Esophagus muscularis mucosa (tissue), 4 donors: ENCODE measurements at regions not wholly inside any gene's neighbourhood (a gene's known extent, or its start where the extent isn't known, plus 50 kb on each side); places are given as distances from the start of the nearest gene placed in this dataset.
"Not testable (repeated sequence)": the region's sequence is repeated elsewhere in the genome, so short reads cannot be mapped to it uniquely, and the experiment has no call there.

Source experiments
- DNase-seq: peaks from one replicate; pipeline ENCODE4 v3.0.0-alpha.2; 2017; ENCODE audit errors: extremely low spot score
- H3K27ac ChIP-seq, 4 donors: fragments of 200-600 bp; sonication (generic); replicated peaks in 1 of 4; 1 replicate in 3 of 4; 2 replicates in 1 of 4; pipeline ENCODE4 v1.5.1; 2016 to 2019; ENCODE audit warnings: mild to moderate bottlenecking in 1 of 4
- H3K27me3 ChIP-seq, 4 donors: fragments of 200-600 bp; sonication (generic); one replicate each; pipeline versions ENCODE4 v1.5.1 to v1.6.0; 2016 to 2019
- H3K36me3 ChIP-seq, 4 donors: fragments of 200-600 bp; sonication (generic); one replicate each; pipeline ENCODE4 v1.5.1; 2016 to 2019
- H3K4me1 ChIP-seq, 4 donors: fragments of 200-600 bp; sonication (generic); one replicate each; pipeline ENCODE4 v1.5.1; 2016 to 2019
- H3K4me3 ChIP-seq, 4 donors: fragments of 200-600 bp; sonication (generic); 1 replicate in 2 of 4; 2 replicates in 2 of 4; pipeline ENCODE4 v1.5.1; 2016 to 2019; ENCODE audit warnings: mild to moderate bottlenecking in 4 of 4, moderate library complexity in 1 of 4
- H3K9me3 ChIP-seq, 4 donors: fragments of 200-600 bp; sonication (generic); 1 replicate in 3 of 4; 2 replicates in 1 of 4; pipeline ENCODE4 v1.5.1; 2016 to 2019
- EP300 ChIP-seq: sonication (generic); formaldehyde crosslinking; IDR thresholded peaks from one replicate; pipeline ENCODE4 v1.6.1; 2017; ENCODE audit warnings: antibody characterized with exemption
- POLR2A ChIP-seq: fragments of 450-650 bp; IDR thresholded peaks from one replicate; pipeline ENCODE4 v1.6.1; 2017; ENCODE audit warnings: antibody characterized with exemption, moderate library complexity, mild to moderate bottlenecking, low read depth
- POLR2AphosphoS5 ChIP-seq, 2 donors: sonication (generic); formaldehyde crosslinking; IDR thresholded peaks; one replicate each; pipeline ENCODE4 v1.6.1; 2017; ENCODE audit warnings: antibody characterized with exemption in 2 of 2
- WGBS: methylation state at CpG from one replicate; pipeline ENCODE4 v1.1.5; 2018; 5-methylcytosine and 5-hydroxymethylcytosine counted together
- intact Hi-C: fragments of 100-400 bp; cut with DNase I; formaldehyde crosslinking; loops from one replicate; pipeline ENCODE4 v1.15.1; 2023
- TF ChIP-seq, protein P1 (sequence below), 3 experiments: fragments of 200-600 bp in 2 of 3; fragments of 450-650 bp in 1 of 3; sonication (generic) in 2 of 3; IDR thresholded peaks; one replicate each; pipeline ENCODE4 v1.5.1; 2017 to 2019; ENCODE audit warnings: antibody characterized with exemption in 3 of 3, mild to moderate bottlenecking in 2 of 3, moderate library complexity in 1 of 3

DNA sequence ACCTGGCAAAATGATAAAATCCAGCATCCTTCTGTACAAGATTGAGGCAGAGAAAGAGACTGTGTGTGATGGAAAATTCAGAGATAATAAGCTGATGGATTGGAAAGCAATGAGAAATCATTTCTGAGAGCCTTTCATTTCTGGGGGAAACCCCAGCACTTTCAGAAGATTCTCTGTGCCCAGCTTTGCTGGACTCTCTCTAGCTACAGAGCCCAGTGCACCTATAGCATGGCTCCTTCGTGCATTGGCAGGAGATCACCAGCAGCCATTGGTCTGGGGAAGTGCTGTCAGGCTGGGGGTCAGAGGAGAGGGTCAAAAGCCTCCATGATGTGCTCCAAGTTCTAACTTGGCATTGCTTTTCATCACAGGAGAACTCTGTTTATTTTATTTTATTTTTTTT, 259.9 kb downstream of the SOX9 start:
- no peaks in the 10 kb centered on the region for H3K36me3 ChIP-seq
- no peak for DNase-seq
- intact Hi-C loops, result no loop called here
- no peak overlapping the region for H3K4me3 ChIP-seq
- peaks cover 0 to 7% (median 2%) of the 10 kb centered on the region in 4 donors for H3K4me1 ChIP-seq
- TF ChIP-seq EP300 (no peak), POLR2AphosphoS5 (IDR thresholded peaks at IDR 0.05) (no peak), POLR2A (no peak)
- TF ChIP-seq, protein P1, sequence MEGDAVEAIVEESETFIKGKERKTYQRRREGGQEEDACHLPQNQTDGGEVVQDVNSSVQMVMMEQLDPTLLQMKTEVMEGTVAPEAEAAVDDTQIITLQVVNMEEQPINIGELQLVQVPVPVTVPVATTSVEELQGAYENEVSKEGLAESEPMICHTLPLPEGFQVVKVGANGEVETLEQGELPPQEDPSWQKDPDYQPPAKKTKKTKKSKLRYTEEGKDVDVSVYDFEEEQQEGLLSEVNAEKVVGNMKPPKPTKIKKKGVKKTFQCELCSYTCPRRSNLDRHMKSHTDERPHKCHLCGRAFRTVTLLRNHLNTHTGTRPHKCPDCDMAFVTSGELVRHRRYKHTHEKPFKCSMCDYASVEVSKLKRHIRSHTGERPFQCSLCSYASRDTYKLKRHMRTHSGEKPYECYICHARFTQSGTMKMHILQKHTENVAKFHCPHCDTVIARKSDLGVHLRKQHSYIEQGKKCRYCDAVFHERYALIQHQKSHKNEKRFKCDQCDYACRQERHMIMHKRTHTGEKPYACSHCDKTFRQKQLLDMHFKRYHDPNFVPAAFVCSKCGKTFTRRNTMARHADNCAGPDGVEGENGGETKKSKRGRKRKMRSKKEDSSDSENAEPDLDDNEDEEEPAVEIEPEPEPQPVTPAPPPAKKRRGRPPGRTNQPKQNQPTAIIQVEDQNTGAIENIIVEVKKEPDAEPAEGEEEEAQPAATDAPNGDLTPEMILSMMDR (IDR thresholded peaks at IDR 0.05), result no peak
- H3K9me3 ChIP-seq, result no peaks in the 10 kb centered on the region
- no peak overlapping the region for H3K27ac ChIP-seq
- whole genome bisulfite sequencing, result 90% methylated on average over 1 of the region's 1 CpG
- peaks cover 0 to 21% (median 0%) of the 10 kb centered on the region in 4 donors for H3K27me3 ChIP-seq

DNA sequence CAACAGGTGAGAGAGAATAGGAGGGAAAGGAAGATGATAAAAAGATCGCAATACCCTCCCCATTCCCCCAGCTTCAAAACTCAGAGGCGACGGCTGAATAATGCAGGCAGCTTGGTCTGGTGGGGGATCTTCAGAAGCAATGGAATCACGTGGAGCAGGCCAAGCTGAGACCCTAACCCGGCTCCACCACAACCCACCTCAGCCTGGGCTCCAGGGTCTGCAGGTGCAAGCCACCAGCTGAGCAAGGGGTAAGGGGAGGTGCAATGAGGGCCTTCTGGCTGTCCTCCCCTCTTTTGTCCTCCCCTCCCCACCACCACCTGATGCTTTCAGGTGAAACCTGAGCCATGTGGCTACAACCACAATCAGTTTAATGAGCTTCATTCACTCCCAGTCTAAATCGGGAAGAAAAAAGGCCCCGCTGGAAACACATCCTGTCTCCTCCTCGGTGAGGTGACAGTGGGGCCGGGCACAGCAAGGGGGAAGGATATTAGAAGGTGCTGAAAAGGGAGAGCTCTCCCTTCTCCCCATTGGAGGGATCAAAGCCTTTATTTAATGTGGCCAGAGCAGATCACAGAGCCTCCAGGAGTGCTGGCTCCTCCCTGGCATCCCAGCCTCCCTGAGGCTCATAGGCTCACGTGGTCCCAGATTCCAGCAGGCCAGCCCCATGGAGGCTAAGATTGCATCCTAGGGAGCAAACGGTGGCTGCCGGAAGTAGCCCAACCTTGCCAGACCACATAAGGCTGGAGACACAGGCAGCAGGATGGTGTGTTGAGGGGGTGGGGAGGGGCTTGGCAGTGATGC, 261.0 kb downstream of the SOX9 start:
- no peak overlapping the region for H3K27ac ChIP-seq
- peaks cover 0 to 7% (median 2%) of the 10 kb centered on the region in 4 donors for H3K4me1 ChIP-seq
- H3K27me3 ChIP-seq, result peaks cover 0 to 21% (median 0%) of the 10 kb centered on the region in 4 donors
- H3K9me3 ChIP-seq, result no peaks in the 10 kb centered on the region
- no peak for DNase-seq
- no peaks in the 10 kb centered on the region for H3K36me3 ChIP-seq
- H3K4me3 ChIP-seq, result no peak overlapping the region
- WGBS, result 69% methylated on average over 12 of the region's 12 CpGs
- intact Hi-C loops, result no loop called here
- TF ChIP-seq POLR2A, result no peak
- no peak for TF ChIP-seq POLR2AphosphoS5 (IDR thresholded peaks at IDR 0.05)
- TF ChIP-seq EP300, result no peak
- TF ChIP-seq, protein P1 (IDR thresholded peaks at IDR 0.05), result no peak

GRCh38 chr17:72382971-72383722, 262.3 kb downstream of the SOX9 start:
- Histone ChIP-seq H3K4me3 (no peak overlapping the region), H3K27ac (no peak overlapping the region), H3K36me3 (no peaks in the 10 kb centered on the region), H3K27me3 (peaks cover 0 to 21% (median 0%) of the 10 kb centered on the region in 4 donors), H3K4me1 (peaks cover 0 to 7% (median 2%) of the 10 kb centered on the region in 4 donors), H3K9me3 (no peaks in the 10 kb centered on the region)
- no peak for DNase-seq
- 54% methylated on average over 11 of the region's 26 CpGs for WGBS
- intact Hi-C loops, result no loop called here
- TF ChIP-seq EP300 (no peak), POLR2A (no peak), POLR2AphosphoS5 (IDR thresholded peaks at IDR 0.05) (no peak)
- TF ChIP-seq, protein P1 (IDR thresholded peaks at IDR 0.05), result no peak

GRCh38 chr17:72385475-72385874, 264.7 kb downstream of the SOX9 start:
- TF ChIP-seq POLR2AphosphoS5 (IDR thresholded peaks at IDR 0.05) (no peak), POLR2A (no peak), EP300 (no peak)
- TF ChIP-seq, protein P1 (IDR thresholded peaks at IDR 0.05), result no peak
- H3K27me3 ChIP-seq, result peaks cover 0 to 12% (median 0%) of the 10 kb centered on the region in 4 donors
- H3K36me3 ChIP-seq, result no peaks in the 10 kb centered on the region
- whole genome bisulfite sequencing, result 62% methylated on average over 3 of the region's 3 CpGs
- H3K27ac ChIP-seq, result no peak overlapping the region
- intact Hi-C loops, result no loop called here
- no peak for DNase-seq
- H3K9me3 ChIP-seq, result no peaks in the 10 kb centered on the region
- H3K4me3 ChIP-seq, result no peak overlapping the region
- H3K4me1 ChIP-seq, result peaks cover 0 to 7% (median 2%) of the 10 kb centered on the region in 4 donors

DNA sequence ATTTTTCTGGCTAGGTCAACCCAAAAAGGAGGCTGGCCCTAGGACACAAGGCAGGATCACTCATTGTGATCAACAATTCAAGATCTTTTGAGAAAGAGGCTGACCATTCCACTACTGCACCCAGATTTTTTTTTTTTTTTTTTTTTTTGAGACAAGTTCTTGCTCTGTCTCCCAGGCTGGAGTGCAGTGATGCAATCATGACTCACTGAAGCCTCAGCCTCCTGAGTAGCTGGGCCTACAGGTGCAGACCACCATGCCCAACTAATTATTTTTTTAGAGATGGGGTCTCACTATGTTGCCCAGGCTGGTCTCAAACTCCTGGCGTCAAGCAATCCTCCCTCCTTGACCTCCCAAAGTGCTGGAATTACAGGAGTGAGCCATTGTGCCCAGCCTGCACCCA, 265.4 kb downstream of the SOX9 start:
- H3K36me3 ChIP-seq, H3K4me1 ChIP-seq, intact Hi-C loops, DNase-seq, H3K9me3 ChIP-seq, H3K27ac ChIP-seq, H3K4me3 ChIP-seq: not testable (repeated sequence)
- WGBS, result 89% methylated on average over 1 of the region's 1 CpG
- H3K27me3 ChIP-seq, result peaks cover 0 to 12% (median 0%) of the 10 kb centered on the region in 4 donors
